Globus pallidus (tissue), 1 donor: ENCODE measurements at regions not wholly inside any gene's neighbourhood (a gene's known extent, or its start where the extent isn't known, plus 50 kb on each side); places are given as distances from the start of the nearest gene placed in this dataset.
"Not testable (repeated sequence)": the region's sequence is repeated elsewhere in the genome, so short reads cannot be mapped to it uniquely, and the experiment has no call there.

Experiments used
- DNase-seq: peaks from one replicate; pipeline ENCODE4 v3.0.0-alpha.2; 2015; ENCODE audit warnings: low spot score

DNA sequence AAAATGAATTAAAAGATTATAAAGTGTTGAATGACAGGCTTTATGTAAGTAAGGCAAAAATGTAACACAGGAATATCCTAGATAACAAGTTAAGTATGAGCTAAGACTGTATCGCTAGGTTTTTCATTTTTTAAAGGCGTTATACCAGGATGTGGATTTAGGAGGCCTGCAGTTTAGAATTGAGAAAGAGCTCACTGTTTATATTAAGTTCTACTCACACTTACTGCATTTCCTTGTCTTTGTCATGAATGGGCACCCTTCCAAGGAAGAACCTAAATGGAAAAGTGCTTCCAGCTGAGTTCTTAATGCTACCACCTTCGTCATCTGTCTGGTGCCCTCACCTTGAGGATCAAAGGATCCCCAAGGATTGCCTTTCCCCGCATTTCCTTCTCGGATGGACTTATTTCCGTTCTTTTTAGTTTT is 148.7 kb downstream of the SOX4 start:
- no peak for DNase-seq

DNA sequence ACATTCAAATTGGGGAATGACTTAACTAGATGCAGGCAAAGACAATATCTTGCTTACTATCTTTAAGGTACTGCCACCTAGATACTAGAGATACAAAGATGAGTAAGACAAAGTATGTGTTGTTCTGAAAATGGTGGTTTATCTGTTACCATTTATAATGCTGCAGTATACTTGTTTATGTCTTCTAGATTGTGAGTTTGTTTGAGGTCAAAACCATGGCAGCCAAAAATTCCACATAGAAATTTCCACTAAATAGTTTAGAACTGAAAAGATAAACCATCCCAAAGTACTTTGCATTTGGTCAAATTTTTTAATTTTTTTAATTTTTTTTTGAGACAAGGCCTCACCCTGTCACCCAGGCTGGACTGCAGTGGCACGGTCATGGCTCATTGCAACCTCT is 150.8 kb downstream of the SOX4 start:
- DNase-seq, result no peak

DNA sequence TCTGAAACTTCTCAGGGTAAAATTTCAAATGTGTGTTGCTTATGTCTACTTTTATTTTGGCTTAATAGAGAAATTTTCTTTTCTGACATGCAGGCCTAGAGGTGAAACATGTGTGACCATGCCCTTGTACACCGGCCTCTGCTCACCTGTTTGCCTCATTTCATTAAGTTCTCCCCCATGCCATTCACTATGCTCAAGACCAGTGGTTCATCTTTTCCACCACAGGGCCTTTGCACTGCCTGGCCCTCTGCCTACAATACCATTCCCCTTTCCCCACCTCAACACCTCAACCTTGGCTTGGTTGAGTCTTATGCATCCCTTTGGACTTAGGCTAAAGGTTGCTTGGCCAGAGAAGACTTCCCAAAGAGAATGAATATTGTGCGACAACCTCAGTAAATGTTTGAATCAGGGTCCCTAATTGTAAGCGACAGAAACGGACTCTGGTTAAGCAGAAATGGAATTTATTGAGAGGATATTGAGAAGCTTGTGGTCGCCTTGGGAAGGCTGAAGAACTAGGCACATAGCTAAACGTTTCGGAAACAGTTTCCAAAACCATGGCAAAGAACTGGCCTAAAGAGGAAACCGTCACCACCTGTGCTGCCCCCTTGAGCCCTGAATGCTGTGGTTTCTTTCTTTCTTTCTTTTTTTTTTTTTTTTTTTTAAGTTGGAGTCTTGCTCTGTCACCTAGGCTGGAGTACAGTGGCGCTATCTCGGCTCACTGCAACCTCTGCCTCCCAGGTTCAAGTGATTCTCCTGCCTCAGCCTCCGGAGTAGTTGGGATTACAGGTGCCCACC is 152.2 kb downstream of the SOX4 start:
- DNase-seq, result no peak

DNA sequence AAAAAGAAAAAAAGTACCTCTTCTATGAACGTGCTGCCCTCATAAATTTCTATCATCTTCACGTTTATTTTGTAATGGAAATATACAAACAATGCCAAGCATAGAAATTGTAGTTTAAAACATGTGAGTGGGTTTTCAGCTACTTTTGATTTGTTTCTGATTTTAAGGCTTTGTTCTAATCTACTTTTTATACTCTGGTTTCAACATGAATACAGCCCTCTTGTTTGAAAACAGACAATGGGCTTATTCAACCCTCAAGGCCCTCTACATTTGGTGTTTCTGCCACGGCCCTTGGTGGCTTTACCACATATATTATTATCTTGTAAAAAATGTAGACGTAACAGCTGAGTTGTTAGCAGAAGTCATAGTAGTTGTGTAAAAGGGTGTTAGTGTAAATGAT is 153.9 kb downstream of the SOX4 start:
- DNase-seq, result peak; percentile 68

DNA sequence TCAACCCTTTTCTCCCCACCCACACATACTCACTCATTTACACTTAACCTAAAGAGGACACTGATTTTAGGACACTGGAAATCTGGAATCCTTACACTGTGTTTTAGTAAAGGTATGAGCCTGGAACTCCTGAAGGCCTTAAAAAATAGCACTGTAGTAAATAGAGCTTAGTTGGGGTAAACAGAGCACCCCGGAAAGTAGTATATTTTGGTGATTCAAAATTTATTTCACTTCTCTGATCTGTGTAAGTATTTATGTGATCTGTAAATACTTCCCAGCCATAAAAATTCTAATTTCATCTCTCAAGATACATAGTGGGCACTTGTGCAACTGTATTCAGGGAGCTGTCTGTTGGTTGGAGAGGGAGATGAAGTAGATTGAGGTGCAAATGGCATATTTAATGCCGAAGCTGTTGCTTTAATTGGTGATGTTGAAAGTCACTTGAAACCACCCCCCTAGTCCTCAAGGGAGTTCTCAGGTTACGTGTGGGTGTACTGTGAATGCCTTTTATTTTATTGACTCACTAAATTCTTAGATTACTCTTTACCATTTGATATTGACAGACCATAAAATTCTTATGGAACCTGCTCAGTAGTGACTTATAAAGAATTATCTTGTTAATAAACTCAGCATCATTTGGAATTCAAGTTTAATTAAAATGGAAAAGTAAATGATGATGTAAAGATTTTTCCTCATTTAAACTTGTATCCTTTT is 154.9 kb downstream of the SOX4 start:
- no peak for DNase-seq

DNA sequence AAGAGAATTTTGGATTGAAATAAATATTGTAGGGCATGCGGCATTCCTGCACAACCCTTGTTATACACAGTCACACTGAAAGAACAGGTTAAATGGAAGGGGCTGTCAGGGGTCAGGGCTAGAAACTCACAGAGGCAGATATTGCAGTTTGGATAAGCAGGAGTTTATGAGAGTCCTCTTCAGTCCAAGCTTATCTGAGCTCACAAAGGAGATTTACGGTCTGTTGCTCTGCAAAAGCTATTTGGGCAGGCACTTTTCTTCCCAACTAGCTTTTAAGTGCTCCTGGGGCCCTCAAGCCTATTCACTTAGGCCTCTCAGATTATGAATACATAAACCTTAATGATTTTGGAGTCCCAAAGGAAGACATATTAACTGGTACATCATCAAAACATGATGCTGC is 156.2 kb downstream of the SOX4 start:
- DNase-seq, result no peak

DNA sequence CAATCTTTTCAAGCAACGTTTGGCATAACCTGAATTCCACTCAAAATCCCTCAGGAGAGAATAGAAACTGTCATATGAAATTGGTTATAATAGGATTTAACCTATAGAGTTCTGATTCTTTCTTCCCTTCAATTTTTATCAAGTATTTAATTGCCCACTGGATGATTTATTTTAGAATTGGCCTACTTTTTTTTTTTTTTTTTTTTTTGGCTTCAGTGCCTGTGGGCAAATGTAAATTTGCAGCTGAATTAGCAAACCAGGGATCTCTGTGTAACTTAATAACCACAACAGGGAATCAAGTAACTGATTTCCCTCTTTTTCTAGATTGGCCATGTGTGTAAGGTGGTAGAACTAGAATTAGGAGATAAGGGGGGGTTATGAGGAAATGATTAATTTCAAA is 157.0 kb downstream of the SOX4 start:
- DNase-seq, result no peak

DNA sequence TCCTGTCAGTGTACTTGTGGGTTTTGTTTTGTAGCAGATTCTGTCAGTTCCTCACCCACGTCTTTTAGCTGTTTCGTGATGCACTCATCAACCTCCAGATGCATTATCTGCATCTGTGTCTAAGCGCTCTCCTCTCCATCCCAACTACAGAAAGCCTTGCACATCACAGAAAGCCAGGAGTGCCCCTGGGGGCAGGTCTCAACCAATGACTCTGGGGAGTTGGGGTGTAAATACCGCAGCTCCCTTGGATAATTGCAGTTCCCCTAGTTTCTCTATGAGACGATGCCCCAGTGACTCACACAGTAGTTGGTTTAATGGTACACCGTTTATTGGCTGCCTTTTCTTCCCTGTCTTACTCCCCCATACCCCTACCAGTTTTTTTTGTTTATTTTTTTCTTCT is 158.1 kb downstream of the SOX4 start:
- DNase-seq, result no peak

DNA sequence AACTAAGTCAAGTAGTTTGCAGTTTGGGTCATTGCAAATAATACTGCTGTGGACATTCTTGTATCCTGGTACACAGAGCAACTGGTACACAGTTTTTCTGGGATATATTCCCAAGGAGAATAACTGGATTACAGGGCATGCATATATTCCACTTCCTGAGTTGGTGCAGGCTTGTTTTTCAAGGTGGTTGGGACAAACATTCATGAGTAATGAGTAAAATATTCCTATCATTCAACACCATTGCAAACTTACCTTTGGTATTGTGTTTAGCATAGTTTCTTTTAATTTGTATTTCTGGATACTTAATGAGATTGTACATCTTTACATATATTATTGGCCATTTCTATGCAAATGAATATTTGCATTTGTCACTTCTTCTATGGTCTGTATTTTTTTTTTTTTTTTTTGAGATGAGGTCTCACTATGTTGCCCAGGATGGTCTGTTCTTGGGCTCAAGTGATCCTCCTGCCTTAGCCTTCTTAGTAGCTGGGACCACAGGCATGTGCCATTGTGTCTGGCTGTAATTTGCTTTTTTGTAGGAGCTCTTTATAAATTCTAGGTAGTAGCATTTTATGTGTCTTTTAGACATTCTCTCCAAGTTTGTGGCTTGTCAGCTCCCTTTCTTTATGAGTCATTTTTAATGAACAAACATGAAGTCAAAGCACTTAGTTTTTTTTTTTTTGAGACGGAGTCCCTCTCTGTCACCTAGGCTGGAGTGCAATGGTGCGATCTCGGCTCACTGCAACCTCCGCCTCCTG is 158.7 kb downstream of the SOX4 start:
- no peak for DNase-seq

DNA sequence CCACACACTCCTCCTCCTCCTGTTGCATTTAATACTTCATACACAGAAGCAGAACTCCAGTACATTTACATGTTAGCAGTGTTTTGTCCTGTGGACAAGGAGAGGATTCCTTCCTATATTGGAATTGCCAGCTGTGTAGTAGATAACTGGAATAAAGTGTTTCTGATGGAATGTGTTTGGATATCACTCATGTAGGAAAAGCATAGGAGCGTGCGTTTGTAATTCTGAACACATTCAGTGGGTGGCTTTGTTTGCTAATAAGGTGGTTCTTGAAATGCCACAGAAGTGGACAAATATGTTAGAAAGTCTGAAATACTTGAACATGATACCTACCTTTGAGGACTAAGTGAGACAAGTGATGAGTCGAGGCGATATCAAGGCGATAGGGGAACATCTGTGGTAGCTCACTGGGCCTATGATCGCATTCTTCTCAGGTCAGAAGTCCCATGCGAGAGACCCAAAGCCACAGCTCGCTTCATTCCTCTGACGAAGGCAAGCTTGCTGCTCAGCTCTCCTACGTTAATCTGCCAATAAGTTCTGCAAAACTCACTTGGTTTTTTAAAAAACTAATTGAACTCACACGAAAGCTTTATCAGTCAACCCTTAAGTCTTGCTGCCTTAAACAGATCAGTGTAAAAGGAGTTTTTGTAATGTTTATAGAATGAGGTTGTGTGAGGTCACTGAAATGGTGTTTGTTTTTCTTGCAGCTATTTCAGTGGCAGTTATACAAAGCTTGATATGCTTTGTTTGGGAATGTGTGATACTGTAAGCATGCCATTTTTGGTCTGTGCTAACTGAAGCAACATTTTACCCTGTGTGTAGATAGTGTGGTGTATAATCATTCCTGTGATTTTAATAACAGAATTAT is 159.9 kb downstream of the SOX4 start:
- no peak for DNase-seq

DNA sequence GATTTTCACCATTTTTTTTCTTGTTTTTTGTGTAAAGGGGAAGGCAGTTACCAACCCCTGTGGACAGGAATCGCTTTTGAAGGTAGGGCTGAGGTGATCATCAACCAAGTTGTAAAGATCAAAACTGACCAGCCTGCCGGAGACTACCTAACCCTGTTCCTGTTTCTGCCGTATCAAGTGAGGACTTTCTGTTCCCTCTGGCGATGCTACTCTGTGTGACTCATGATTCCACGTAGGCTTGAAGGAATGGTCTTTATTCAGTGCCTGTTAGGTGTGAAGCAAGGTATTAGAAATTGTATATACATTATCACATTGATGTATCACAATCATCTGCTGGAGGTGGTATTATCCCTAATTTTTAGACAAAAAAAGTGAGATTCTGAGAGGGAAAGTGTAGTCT is 161.3 kb downstream of the SOX4 start:
- no peak for DNase-seq

DNA sequence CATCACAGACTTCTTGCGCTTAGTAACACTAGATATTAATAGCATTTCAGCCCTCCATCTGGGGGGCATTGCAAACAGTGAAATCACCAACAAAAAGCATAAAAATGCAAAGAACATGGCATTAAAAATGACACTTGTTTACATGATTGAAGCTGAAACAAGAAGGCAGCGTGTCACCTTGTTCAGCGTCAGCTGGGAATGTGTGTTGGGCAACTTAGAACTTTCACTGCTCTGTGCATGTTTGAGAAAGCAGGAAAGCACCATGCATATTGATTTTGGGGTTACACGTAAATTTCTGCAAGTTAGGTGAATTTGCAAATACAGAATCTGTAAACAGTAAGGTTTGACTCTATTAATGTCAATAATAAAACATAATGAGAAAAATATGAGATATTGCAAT is 162.9 kb downstream of the SOX4 start:
- DNase-seq, result no peak

DNA sequence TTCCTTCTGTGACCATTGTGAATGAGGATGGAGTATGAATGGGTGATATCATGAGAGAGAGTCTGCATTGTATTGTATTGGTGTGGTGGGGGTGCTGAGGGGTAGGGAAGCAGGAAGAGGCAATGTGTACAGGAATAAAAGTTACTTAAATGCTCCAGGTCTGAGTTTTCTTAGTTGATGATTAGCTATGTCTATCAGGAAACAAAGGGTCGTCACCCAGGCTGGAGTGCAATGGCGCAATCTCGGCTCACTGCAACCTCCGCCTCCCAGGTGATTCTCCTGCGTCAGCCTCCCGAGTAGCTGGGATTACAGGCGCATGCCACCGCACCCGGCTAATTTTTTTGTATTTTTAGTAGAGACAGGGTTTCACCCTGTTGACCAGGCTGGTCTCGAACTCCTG is 163.8 kb downstream of the SOX4 start:
- not testable (repeated sequence) for DNase-seq

DNA sequence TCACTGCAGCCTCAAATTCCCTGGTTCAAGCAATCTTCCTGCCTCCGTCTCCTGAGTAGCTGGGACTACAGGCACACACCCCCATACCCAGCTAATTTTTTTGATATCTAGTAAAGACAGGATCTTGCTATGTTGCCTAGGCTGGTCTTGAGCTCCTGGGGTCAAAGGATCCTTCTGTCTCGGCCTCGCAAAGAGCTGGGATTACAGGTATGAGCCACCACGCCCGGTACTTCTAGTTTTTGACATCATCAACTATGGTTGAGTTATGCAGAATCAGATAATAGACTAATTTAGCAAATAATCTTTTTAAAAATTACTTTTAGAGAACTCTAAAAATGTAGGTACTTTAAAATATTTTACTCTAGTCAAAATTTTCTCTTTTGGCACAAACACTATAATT is 166.2 kb downstream of the SOX4 start:
- DNase-seq, result no peak

DNA sequence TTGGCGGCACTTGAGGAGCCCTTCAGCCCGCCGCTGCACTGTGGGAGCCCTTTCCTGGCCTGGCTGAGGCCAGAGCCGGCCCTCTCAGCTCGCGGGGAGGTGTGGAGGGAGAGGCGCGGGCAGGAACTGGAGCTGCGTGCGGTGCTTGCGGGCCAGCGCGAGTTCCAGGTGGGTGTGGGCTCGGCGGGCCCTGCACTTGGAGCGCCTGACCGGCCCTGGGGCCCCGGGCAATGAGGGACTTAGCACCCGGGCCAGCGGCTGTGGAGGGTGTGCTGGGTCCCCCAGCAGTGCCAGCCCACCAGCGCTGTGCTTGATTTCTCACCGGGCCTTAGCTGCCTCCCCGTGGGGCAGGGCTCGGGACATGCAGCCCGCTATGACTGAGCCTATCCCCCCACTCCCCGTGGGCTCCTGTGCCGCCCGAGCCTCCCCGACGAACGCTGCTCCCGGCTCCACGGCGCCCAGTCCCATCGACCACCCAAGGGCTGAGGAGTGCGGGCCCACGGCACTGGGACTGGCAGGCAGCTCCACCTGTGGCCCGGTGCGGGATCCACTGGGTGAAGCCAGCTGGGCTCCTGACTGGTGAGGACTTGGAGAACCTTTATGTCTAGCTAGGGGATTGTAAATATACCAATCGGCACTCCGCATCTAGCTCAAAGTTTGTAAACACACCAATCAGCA is 167.6 kb downstream of the SOX4 start:
- not testable (repeated sequence) for DNase-seq

DNA sequence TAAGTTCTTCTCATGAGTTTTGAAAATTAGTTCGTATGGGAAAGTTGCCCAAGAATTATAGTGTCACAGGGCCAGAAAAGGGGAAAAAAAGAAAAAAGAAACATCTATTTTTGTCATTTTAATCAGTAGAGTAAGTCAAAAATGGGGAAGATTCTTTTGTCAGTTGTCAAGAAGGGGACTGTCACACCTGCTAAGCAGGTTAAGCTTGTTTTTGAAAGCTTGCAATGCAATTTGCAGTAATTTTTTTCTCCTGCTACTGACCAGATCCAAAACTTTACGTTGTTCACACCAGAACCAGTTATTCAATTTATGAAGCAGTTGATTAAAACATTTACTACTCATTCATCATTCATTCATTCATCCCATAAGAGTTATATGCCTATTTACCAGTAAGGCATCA is 171.4 kb downstream of the SOX4 start:
- no peak for DNase-seq

DNA sequence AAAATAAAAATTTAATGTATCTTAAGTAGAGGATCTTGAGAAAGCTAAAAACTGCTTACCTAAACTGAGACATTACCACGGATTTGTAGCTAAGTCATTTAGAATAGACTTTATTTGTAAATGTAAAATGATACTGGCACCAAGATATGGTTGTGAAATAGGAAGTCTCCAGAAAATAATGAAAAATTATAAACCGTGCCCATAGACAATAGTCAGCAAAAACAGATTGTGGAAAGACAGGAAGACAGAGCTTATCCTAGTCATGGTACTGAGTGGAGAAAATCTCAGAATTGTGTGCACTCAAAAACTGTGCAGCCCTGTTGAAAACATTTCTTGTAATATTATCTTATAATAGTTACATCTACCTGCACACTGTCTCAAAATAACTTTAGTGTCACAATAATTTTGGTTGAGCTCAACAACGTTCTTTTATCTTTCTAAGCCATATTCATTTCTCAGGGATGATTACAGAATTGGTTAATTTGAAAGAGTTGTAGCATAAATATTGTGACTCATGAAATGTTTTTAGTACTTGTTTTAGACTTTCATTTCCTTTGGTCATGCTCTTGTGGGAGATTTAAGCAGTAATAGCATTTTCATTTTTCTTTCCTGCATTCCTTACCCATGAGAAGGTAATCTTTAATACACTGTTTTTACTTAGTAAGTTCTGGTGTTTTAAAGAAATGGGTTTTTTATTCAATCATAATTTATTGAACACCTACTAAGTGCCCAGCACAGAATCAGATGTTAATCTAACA is 174.5 kb downstream of the SOX4 start:
- no peak for DNase-seq

DNA sequence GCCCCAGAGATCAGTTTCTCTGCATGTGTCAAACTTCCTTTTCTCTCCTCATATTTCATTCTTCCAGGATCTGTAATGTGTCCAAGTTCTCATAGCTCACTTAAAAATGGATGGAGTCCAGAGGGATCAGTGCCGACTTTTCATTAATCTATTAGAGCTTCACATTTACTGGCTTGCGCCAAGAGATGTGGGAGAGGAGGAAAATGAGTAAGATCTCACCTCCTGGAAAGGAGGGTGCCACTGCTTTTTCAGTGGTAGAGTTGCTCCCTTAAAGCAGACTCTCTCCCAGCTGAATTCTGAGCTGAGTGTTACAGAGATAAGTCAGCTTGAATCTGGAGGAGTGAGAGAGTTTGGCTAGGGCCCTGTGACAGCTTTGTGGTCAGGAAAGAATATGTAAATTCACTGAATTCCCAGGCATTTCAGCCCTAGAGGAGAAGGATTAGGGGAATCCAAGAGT is 175.9 kb downstream of the SOX4 start:
- no peak for DNase-seq

DNA sequence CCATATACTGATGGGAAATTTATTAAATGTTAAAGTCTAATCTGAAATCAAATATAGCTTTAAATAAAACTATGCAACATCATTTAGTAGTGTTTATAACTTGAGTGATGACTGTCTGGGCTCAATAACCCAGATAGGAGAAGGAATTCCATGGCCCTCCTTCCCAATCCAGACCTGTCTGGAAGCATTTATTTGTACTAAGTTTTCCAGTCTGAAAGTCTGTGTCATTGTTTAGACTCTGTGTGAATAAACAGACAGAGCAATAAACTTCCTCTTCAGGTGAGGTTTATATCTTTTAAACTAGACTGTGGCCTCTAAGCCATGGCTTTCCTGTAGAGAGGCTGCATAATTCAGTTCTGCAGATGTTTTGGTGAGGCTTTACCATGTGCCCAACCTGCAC is 176.4 kb downstream of the SOX4 start:
- no peak for DNase-seq

DNA sequence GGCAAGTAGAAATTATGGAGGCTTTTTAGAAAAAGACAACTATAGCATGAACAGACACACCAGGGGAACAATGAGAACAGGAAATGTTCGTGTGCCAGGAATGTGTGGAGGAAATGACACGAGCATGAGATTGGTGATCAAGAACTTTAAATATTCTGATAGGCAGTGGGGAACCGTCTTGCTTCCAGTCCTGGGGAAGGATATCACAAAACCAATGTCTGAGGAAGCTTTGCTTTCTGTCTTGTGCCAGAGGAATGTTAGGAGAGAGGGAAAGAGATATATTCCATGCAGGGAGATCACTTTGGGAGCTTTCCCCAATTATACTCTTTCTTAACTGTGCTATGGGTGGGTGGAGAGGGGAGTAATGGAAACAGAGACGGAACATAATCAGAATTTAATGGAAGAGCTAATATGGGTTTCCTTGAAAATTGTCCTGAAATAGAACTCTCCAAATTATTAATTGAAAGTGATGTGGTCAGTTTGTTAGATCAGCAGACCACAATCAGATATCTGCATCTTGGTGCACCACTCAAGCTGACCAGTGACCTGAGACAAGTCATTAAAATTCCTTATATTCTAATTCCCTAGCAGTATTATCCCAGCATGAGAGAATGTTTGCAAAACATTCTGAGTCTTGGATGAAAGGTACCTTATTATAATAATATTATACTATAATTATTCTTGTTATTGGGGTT is 178.2 kb downstream of the SOX4 start:
- DNase-seq, result no peak
